VCaP (cell line): ENCODE measurements at regions not wholly inside any gene's neighbourhood (a gene's known extent, or its start where the extent isn't known, plus 50 kb on each side); places are given as distances from the start of the nearest gene placed in this dataset.

ENCODE experiments used
- H3K27ac ChIP-seq: fragments of 450-650 bp; 2 replicates; pipeline ENCODE4 v1.5.1; 2017
- CTCF ChIP-seq: fragments of 450-650 bp; conservative IDR thresholded peaks from 2 replicates; pipeline ENCODE4 v1.5.1; 2017; ENCODE audit warnings: mild to moderate bottlenecking, moderate library complexity

DNA sequence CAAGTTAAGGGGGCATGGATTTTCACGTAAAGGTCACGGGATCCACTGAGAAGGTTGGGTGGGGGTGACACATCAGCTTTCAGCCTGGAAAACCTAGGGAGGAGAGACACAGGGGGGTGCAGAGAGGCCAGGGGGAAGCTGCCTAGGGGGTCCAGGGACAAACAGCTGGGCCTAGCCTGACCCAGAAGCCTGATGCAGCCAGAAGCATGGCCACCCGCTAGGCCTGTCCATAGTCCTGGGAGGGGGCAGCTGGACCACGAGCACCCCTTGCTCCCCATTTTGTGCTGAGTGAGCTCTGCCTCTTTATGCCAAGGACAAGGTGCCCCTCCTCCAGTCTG is 322.7 kb upstream of the RTL1 start:
- no peak for TF ChIP-seq CTCF
- no peak overlapping the region for H3K27ac ChIP-seq

DNA sequence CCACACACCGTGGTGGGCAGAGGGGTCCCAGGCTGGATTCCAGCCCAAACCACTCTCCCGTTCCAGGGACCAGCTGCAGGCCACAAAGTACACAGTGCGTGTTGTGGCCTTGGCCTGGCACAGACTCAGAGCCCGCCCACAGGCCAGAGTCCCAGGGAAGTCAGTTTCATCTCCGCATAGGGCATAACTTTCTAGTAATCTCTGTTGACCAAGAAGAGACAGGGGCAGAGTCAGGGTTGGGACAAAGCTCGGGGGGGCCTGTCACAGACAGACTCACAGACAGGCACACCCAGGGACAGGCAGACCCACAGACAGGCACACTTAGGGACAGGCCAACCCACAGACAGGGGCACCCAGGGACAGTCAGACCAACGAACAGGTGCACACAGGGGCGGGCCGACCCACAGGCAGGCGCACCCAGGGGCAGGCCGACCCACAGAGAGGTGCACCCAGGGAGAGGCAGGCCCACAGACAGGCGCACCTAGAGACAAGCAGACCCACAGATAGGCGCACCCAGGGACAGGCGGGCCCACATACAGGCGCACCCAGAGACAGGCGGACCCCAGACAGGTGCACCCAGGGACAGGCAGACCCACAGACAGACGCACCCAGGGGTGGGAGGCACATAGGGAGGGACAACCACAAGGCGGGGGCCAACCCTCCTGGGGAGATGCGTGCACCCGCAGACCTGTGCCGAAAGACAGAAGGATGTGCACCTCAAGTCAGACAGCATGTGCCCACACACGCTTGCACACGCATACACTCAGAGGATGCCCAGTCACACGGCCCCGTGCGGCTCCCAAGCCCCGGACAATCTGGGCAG is 323.3 kb upstream of the RTL1 start:
- no peak for TF ChIP-seq CTCF
- no peak overlapping the region for H3K27ac ChIP-seq

DNA sequence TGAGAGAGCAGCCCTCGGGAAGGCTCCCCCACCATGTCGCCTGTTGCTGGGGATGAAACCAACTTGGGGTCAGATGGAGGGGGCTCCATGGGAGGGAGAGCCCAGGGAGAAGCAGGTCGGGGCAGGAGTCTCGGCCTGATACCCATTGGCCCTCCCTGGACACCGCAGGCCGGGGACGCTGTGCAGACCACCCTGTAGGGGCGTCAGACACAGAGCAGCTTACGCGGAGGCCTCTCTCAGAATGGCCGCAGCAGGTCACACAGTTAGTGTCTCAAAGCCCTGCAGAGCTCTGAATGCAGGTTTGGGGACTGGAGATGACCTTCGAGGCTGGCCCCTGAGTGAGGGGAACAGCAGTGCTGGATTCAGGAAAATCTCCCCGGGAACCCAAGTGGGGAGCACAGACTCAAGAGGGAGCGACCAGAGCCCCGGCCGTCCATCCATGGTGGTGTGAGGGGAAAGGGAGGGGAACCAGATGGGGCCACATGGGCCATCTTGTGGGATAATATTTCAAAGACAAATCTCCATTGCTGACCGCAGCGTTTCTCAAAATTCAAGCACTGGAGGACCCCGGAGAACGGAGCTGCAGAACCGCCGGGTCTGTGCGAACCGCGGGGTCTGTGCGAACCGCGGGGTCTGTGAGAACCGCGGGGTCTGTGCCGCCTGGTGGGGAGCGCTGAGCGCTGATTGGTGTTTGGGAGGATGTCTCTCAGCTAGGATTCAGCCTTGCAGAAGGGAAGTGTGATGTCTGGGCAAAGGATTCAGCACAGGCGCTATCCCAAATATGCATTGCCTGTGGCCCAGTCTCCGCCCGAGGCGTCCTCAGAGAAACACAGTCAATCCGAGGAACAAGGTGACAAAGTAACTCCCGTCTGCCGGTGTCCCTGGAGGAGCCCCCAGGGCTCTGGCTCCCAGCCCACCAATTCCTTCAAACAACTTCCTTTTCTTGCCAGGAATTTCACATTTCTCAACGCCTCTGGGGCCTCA is 324.4 kb upstream of the RTL1 start:
- H3K27ac ChIP-seq = no peak overlapping the region
- TF ChIP-seq CTCF = no peak

DNA sequence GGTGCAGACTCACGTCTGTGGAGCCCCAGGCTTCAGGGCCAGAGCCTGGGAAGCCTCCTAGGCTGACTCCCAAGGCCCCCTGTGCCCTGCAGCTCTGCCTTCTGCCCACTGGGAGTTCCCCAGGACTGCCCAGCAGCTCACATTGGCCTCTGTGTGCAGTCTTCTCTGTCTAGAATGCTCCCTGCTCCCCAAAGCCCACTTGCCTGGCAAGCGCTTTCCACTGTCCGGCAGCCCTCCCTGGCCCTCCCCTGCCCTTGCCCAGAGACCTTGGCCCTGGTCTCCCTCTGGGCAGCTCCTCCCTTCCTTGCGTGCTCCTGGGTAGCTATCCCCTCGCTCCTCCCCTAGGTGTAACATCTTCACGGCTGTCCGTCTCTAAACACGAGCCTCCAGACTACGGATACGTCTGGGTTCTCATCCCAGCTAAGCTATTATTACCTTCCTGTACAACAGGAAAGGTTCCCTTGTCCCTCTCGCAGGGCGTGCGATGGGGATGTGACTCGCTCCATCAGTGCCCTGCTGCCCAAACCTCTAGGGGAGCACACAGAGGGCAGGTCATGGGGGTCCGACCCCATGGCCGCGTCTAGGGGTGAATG is 325.5 kb upstream of the RTL1 start:
- TF ChIP-seq CTCF = no peak
- H3K27ac ChIP-seq = no peak overlapping the region

- no peak for TF ChIP-seq CTCF
- H3K27ac ChIP-seq = no peak overlapping the region
Observed at GRCh38 chr14:101229666-101230065, 326.1 kb upstream of the RTL1 start.

- no peak overlapping the region for H3K27ac ChIP-seq
- TF ChIP-seq CTCF = no peak
Observed at GRCh38 chr14:101230161-101230850, 326.8 kb upstream of the RTL1 start.
